Caki2 (cell line): ENCODE measurements at regions not wholly inside any gene's neighbourhood (a gene's known extent, or its start where the extent isn't known, plus 50 kb on each side); places are given as distances from the start of the nearest gene placed in this dataset.
"Not testable (repeated sequence)": the region's sequence is repeated elsewhere in the genome, so short reads cannot be mapped to it uniquely, and the experiment has no call there.

Experiments used
- DNase-seq: peaks from one replicate; pipeline ENCODE4 v3.0.0-alpha.2; 2015; ENCODE audit warnings: low read depth
- in situ Hi-C: cut with HindIII; loops from 2 replicates; pipeline ENCODE4 v1.10.0; 2016; ENCODE audit warnings: low sequenced_read_pairs, low pct_unique_long_range_greater_than_20kb, mixed read lengths

DNA sequence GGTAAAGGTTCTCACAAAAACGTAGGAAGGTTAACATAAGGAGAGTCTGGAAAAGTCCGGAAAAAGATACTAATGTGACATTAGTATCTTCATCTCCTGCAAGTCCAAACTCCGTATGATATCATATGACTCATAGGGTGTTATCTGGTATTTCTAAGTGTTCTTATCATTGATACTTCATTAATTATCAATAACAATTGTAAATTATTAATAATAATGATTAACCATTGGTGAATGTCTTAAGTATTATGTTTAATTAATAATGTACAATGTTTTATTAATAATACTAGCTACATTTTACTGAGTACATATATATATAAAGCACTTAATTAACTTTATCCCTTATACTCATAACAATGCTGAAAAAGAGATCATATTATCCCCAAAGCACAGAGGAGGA, 402.4 kb downstream of the SEMA3D start:
- DNase-seq: no peak
- in situ Hi-C loops: no loop called here

DNA sequence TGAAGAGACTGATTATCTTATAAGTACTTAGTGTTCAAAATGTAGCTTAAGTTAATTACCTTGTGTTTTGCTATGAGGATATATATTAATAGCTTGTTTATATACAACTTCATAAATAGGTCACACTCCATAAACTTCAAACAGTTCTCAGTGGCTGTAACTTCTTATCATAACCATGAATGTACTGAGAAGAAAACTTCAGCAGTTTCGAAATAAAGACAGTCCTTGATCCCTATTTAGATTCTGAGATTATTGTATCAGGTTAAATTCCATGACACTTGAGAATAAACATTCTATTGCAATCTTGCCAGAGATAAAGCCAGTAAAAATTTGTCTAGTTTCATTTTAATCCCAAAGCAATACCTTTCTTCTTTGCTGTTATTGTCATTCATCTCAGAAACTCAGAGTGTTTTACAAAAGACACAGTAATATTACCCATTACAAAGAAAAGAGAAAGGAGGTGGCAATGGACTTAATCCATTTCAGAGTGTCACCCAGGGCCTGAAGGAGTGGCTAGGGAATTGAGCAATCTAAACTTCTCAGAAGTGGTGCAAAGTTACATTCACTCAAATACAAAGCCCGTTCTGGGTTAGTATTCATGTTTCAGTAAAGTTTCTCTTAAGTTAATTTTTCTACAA, 403.6 kb downstream of the SEMA3D start:
- in situ Hi-C loops: no loop called here
- DNase-seq: no peak

DNA sequence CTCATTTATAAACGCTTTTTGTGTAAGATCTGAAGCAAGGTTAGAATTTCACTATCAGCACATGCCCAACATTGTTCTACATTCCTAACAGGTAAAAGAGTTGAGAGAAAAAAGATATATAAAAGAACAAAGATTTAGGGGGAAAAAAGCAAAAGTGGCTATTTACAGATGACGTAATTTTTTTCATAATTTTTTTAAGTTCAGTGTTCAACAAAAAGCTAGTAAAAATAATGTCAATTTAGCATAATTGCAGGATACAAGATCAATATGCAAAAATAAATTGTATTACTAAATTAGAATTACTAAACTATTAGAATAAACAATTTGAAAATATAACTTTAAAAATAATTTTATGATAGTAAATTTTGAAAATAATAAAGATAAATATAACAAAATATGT, 405.0 kb downstream of the SEMA3D start:
- DNase-seq: no peak
- in situ Hi-C loops: no loop called here

DNA sequence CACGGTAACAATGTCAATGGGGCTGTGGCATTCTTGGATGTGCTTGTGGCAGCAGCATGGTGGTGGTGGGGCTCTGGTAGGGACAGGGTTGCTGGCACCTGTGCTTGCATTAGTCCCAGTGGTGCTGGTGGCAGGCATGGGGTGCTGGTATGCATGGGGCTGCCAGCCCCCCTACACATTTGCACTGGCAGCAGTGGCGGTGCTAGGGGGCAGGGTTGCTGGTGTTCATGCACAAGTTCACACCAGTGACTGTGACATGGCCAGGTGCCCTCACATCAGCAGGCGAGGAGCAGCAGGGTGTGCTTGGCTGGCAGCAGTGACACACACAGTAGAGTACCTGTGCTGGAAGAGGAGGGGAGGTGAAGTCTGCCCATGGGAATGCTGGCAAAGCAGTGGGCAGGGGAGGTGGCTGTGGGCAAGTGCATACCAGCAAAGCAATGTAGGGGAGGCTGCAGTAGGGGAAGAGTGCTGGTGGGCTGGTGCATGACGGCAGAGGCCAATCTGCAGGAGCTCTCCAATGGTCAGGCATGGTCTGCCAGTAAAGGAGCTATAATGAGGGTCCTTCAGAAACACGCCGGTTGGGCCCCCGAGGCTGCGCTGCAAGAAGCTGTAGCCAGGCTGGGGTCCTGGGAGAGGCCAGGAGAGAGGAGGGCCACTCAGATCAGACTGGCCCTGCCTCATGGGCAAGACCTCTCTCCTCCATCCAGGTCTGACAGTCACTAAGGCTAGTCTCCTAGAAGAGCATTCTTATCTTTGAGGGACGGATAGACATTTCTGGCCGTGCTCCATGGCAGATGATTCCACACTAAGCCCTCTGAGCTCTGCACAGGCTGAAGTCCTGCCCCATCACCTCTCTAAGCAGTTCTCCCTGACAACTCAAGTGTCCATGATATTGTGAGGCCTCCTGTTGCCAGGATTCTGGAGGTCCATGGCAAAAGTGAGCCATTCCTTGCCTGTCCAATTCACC, 406.4 kb downstream of the SEMA3D start:
- no peak for DNase-seq
- in situ Hi-C loops: no loop called here

DNA sequence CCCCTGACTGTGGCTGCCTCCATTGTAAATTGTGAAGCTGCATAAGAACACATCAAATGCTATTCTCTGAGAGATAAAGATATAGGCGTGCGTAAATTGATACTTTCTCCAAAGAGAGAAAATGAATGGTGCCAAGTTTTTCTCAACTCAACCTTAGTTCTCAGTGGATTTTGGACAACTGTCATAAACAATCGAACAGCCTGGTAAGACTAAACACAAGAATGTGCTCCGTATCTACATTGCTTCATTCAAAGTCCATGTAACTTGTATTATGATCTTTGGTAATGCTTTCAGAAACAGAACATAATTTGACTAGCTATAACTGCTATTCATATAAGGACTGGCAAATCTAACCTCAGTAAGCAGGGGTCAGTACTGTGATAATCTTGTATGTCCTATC, 429.1 kb downstream of the SEMA3D start:
- in situ Hi-C loops: no loop called here
- DNase-seq: no peak

DNA sequence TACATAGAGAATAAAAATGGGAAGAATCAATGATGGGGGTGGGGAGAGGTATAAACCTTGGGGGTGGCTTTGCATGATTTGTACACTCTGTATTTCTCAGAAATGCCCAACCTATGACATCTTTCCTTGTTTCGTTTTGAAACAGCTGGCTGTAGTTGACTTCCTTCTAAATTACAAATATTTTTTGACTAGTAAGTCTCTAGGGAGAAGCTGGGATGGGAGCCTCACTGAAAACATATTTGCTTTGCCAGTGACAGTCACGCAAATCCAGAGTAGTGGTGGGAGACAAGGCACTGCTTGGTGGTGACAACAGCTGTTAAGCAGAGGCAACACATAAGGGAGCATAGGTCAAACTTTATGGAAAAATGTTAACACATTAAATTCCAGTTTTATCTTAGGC, 440.5 kb downstream of the SEMA3D start:
- DNase-seq: no peak
- in situ Hi-C loops: no loop called here

DNA sequence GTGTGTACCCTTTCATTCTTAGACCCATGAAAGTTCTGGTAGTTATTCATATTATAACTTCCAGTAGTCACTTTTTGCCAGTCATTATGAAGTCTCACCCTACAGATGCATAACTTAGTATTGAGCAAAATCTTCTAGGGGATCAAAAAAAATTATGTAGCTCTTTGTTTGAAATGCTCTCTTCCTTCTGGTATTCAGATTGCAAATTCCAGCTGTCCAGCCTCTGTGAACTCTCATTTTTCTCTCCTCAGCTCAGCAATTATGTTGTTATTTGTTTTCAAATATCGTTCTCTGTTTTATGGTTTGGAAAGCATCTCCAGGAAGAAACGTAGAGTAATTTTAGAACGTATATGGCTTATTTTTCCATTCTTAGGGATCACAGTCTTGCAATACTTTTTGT, 442.5 kb downstream of the SEMA3D start:
- DNase-seq: peak; percentile 19
- in situ Hi-C loops: no loop called here

DNA sequence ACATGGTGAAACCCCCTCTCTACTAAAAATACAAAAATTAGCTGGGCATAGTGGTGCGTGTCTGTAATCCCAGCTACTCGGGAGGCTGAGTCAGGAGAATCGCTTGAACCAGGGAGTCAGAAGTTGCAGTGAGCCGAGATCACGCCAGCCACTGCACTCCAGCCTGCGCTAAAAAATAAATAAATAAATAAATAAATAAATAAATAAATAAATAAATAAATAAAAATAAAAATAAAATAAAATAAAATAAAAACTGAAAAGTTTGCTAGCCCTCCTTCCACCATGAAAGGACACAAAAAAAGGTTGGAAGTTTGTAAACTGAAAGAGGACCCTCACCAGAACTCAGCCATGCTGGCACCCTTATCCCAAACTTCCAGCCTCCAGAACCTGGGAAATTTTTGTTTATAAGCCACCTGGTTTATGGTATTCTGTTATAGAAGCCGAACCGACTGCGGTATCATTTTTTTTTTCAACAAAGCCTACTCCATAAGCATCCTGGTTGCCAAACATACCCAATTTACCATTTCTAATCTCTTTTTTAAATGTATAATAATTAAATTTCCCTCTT, 448.2 kb downstream of the SEMA3D start:
- DNase-seq: no peak
- in situ Hi-C loops: no loop called here

DNA sequence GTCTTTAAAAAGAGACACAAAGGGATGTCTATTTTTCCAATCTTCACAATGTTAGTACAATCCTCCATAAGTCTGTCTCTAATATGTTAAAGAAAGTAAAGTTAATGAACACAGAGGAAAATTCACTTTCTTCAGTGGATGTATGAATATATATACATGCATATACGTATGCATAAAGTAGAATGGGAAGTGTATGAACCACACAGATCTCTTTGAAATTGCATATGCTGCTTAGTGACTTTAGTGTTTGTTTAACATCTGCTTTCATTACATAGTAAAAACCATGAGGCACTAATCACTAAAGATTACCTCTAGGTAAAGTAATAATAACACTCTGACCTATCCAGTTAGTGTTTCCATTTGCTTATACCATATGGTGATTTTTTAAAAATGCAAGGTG, 451.2 kb downstream of the SEMA3D start:
- no peak for DNase-seq
- in situ Hi-C loops: no loop called here

DNA sequence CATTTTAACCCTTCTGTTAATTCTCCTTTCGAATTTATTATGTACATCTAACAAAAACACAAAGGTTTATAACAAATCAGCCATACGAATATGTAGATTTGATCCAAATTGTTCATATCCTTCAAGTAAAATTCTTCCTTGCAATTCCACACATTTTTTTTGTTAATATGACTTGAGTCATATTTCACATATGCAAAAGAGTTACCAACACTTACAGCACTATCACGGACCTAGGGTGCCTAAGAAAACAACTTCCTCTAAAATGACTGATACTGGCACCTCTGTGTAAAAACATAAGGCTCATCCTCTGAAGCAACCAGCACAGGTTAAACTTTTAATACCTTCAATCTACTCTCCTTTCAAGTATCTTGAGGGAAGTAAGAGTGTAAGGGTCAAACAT, 451.8 kb downstream of the SEMA3D start:
- no peak for DNase-seq
- in situ Hi-C loops: no loop called here

DNA sequence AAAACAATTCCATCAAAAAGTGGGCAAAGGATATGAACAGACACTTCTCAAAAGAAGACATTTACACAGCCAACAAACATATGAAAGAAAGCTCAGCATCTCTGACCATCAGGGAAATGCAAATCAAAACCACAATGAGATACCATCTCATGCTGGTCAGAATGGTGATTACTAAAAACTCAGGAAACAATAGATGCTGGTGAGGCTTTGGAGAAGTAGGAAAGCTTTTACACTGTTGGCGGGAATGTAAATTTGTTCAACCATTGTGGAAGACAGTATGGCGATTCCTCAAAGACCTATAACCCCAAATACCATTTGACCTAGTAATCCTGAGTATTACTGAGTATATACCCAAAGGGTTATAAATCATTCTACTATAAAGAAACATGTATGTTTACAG, 452.9 kb downstream of the SEMA3D start:
- DNase-seq, in situ Hi-C loops: not testable (repeated sequence)

DNA sequence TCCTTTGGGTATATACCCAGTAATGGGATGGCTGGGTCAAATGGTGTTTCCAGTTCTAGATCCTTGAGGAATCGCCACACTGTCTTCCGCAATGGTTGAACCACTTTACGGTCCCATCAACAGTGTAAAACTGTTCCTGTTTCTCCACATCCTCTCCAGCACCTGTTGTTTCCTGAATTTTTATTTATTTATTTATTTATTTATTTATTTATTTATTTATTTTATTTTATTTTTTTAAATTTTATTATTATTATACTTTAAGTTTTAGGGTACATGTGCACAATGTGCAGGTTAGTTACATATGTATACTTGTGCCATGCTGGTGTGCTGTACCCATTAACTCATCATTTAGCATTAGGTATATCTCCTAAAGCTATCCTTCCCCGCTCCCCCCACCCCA, 456.0 kb downstream of the SEMA3D start:
- in situ Hi-C loops, DNase-seq: not testable (repeated sequence)

DNA sequence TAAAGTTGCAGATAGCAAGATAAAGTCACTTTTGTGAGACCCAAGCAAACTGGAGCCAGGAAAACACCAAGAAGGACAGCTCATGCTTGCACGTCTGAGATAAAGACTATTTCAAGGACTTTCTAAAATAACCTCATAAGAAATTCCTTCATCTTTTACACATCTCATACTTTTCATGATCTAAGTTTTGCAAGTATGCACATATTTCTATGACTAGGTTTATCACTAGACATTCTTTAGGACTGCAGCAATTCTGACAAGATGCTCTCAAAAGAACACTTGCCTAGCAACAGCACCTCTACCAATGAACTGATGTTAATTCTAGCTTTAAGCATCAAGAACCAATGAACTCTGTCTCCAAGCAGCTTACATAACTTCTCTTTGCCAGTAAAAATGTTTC, 457.6 kb downstream of the SEMA3D start:
- in situ Hi-C loops: no loop called here
- DNase-seq: no peak

DNA sequence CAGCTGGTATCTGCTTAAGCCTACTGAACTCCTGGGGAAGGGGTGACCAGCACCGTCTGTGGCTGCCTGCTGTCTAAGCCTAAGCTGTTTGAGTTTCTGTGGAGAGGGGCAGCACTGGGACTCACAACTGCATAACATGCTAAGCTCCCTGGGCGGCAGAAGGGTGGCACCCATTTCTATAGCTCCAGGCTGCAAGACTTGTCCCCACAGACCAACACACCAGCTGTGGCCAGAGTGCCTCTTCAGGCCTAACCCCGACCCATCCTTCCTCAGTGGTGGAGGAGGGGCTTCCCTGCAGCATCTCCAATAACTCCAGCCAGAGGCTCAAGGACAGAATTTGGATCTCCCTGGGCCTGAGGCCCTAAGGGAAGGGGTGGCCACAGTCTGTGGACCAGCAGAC, 464.1 kb downstream of the SEMA3D start:
- in situ Hi-C loops: no loop called here
- no peak for DNase-seq

DNA sequence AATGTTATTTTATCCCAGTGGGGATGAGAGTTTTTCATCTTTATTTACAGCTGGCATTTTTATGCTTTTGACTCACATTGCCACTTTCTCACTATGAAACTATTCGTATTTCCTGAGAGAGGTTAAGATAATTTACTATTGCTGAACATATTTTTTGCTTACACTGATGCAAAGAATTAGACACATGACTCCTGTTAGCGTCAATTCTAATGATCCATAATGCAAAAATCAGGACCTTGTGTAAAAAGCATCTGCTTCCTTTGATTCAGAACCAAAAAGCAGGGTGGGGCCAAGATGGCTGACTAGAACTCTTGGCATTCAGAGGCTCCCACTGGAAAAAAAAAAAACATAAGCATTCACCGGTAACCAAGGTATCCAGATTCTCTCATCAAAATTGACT, 464.8 kb downstream of the SEMA3D start:
- no peak for DNase-seq
- in situ Hi-C loops: no loop called here

DNA sequence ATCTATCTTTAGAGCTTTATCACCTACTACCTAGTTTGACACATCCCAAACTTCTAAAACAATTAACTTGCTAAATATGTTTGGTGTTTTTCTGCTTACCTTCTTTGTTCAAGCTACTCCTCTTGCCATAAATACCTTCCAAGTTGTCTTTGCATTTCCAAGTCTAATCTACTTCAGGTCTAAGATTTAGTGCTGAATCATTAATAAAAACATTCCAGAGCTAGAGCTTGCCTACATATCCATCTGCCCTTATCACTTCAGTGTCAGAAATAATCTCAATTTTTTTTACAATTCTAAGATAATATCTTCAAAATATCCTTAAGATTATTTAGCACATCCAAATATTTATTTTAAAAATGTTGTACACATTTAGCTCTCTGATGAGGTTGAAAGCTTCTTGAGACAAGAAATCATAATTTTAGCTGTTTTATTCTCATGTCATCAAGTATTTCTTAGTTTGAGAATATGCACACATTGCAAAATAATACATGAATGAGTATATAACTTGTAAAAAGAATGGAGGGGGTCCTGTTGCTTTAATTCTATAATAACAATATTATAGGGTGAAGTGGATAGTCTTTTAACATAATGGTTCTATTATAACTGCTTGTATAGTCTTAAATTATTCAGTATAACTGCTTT, 466.3 kb downstream of the SEMA3D start:
- in situ Hi-C loops: no loop called here
- peak; percentile 29 for DNase-seq

DNA sequence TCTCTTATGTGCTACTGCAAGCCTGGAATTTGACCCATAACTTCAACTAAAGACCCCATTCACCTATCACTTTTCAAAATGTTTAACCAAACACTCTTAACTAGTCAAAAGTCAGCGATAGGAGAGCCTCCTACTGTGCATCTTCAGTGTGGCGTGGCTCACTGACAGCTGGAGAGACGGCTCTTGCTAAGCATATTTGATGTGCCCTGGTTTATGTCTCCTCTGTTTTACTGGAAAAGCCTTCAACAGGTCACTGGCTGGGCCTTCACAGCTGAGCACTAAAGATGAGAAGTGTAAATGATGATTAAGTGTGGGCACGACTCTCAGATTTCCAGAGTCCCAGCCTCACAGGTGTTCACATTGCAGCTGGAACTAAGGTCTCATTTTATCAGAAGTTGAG, 472.1 kb downstream of the SEMA3D start:
- in situ Hi-C loops: no loop called here
- no peak for DNase-seq

DNA sequence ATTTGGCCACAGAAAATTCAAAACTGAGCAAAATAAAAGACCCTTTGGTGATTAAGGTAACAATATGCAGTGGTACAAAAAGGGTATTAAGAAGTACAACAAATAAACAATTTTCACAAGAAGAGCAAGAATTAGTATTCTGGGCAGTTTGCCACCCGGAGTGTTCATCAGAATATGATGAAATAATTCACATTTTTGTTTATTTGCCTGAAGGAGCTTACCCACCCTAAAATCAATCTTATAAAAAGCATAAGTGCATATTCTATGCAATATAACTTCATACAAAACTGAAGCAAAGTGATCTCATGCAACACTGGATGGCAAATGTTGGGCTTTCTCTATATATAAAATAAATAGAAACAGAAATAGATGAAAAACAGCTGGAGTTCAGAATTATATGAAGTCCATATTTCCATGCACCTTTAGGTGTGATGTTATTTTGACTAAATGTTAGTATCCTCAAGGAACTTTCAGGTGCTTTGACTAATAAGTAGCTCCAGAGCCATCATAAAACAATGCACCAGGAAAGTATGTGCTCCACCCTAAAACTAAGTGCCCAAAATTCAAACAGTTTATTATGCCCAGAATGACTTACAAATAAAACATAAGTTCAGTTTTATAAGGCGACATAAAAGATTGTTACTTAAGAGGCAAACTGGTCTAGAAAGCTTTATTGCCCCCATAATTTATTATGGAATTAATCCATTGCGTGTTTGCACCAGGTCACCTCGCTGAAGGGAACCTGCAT, 474.3 kb downstream of the SEMA3D start:
- DNase-seq: no peak
- in situ Hi-C loops: no loop called here
